ENCODE measurements at regions not wholly inside any gene's neighbourhood (a gene's known extent, or its start where the extent isn't known, plus 50 kb on each side); places are given as distances from the start of the nearest gene placed in this dataset.

DNA sequence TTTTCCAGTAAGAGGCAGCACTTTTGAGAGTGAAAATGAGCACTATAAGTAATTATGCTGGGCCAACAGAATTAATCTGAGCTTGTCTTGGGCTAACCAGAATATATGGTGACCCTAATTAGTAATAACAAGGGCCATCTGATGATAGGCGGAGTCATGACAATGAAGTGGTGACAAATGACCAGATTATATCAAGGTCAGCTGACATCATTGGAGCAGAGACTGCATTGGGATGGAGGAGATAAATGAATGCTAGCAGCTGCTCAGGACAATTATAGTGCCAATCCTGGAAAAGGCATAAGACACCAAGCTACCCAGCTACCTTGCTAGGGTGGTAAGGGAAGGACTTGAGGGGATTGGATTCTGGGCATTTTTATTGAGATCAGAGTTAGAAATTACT is 1548.7 kb downstream of the RPA4 start:
- no peak for TF ChIP-seq CTCF (IDR thresholded peaks at IDR 0.05)
- TF ChIP-seq POLR2A (IDR thresholded peaks at IDR 0.05) = no peak
